H1 (cell line): ENCODE measurements at regions not wholly inside any gene's neighbourhood (a gene's known extent, or its start where the extent isn't known, plus 50 kb on each side); places are given as distances from the start of the nearest gene placed in this dataset.

ENCODE experiments used
- JUND ChIP-seq: IDR thresholded peaks from 2 replicates; pipeline ENCODE4 v1.6.1; 2011; ENCODE audit warnings: mild to moderate bottlenecking, improper control_type of control experiment, low read length
- SP4 ChIP-seq: IDR thresholded peaks from 2 replicates; pipeline ENCODE4 v1.6.1; 2012; ENCODE audit warnings: low read length, inconsistent platforms
- ZNF274 ChIP-seq: IDR thresholded peaks from 2 replicates; pipeline ENCODE4 v1.7.0; 2012; ENCODE audit warnings: low read length, borderline replicate concordance; ENCODE audit errors: extremely low read depth

DNA sequence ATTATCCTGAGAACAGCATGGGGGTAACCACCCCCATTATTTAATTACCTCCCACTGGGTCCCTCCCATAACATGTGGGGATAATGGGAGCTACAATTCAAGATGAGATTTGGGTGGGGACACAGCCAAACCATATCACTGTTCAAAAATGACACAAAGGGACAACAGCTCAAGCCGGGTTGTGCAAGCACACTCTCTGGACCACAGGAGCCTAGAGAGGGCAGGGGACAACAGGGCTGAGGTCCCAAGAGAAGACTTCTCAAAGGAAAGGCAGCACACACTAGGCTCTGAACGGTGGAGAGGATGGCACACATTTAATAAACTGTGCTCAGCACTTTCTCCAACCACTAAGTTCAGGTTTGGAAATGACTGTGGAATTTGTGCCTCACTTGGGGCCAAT is 122.1 kb upstream of the PKDCC start (continued):
- TF ChIP-seq JUND (no peak), SP4 (no peak), ZNF274 (no peak)
- TF ChIP-seq, all 59 proteins: peak for 0
